Karpas-422 (cell line): ENCODE measurements at regions not wholly inside any gene's neighbourhood (a gene's known extent, or its start where the extent isn't known, plus 50 kb on each side); places are given as distances from the start of the nearest gene placed in this dataset.

Experiments used
- DNase-seq: peaks from one replicate; pipeline ENCODE4 v3.0.0-alpha.2; 2015
- H2AFZ ChIP-seq: fragments of 200-600 bp; sonication (generic); 2 replicates; pipeline ENCODE4 v1.6.1; 2014; ENCODE audit warnings: antibody characterized with exemption, low read length, mixed read lengths
- H3K27ac ChIP-seq: fragments of 200-600 bp; sonication (generic); 2 replicates; pipeline ENCODE4 v1.5.1; 2014; ENCODE audit warnings: mild to moderate bottlenecking, low read length, moderate library complexity
- H3K27me3 ChIP-seq: fragments of 200-600 bp; sonication (generic); 2 replicates; pipeline ENCODE4 v1.6.1; 2014; ENCODE audit warnings: low read length, mixed read lengths
- H3K36me3 ChIP-seq: fragments of 200-600 bp; sonication (generic); 2 replicates; pipeline ENCODE4 v1.6.1; 2014; ENCODE audit warnings: low read length, mixed read lengths; ENCODE audit not compliant: insufficient read depth
- H3K4me1 ChIP-seq: fragments of 200-600 bp; sonication (generic); 2 replicates; pipeline ENCODE4 v1.6.1; 2014; ENCODE audit warnings: mild to moderate bottlenecking, low read length, mixed read lengths
- H3K4me2 ChIP-seq: fragments of 200-600 bp; sonication (generic); 2 replicates; pipeline ENCODE4 v1.6.1; 2014; ENCODE audit warnings: low read length, low read depth, mild to moderate bottlenecking; ENCODE audit not compliant: poor library complexity, severe bottlenecking
- H3K4me3 ChIP-seq: fragments of 200-600 bp; sonication (generic); 2 replicates; pipeline ENCODE4 v1.5.1; 2014; ENCODE audit warnings: mild to moderate bottlenecking, antibody characterized with exemption, low read length, mixed read lengths
- H3K79me2 ChIP-seq: fragments of 200-600 bp; sonication (generic); 2 replicates; pipeline ENCODE4 v1.6.1; 2014; ENCODE audit warnings: mild to moderate bottlenecking, low read length, mixed read lengths
- H3K9ac ChIP-seq: fragments of 200-600 bp; sonication (generic); 2 replicates; pipeline ENCODE4 v1.6.0; 2014; ENCODE audit warnings: low read length
- H3K9me2 ChIP-seq: fragments of 200-600 bp; sonication (generic), shearing (Covaris generic); replicated peaks from 2 replicates; pipeline ENCODE4 v1.6.0; 2014; ENCODE audit warnings: mild to moderate bottlenecking, low read length, moderate library complexity; ENCODE audit not compliant: insufficient read depth
- H3K9me3 ChIP-seq: fragments of 300-700, 200-600 bp; sonication (generic); 2 replicates; pipeline ENCODE4 v1.6.1; 2014; ENCODE audit warnings: low read length, mixed read lengths
- H4K20me1 ChIP-seq: fragments of 200-600 bp; sonication (generic); 2 replicates; pipeline ENCODE4 v1.6.1; 2014; ENCODE audit warnings: mild to moderate bottlenecking, antibody characterized with exemption, low read length, low read depth; ENCODE audit not compliant: insufficient read depth

DNA sequence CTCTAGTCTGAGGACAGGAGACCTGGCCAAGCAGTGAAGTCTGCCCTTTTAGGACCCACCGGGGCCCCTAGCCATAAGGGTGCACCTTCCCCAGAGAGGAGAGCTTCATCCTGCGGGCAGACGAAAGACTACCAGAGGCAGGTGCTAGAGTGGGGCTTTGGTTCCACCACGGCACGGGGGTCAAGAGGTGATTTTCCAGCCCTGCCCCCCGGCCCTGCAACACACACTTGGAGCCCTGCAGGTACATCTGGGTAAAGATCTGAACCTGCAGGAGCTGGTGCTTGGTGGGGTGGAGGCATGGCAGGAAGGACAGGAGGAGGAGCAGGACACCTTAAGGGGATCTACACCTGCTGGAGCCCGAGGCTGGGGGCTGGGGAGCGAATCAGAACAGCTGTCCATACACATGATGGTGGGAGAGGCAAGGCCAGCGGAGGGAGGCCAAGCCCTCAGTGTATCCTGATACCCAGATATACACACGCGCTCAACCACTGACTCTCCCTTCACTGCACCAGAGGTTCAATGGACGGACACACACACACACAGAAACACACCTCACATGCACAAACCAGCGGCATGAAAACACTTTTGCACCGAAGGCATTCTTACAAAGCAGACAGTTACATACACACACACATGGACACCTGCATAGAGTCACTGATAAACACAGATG is 98.4 kb upstream of the MVB12B start:
- Histone ChIP-seq H3K4me2 (no peak overlapping the region), H3K27me3 (no peaks in the 10 kb centered on the region)

GRCh38 chr9:126228781-126229444 is 97.7 kb upstream of the MVB12B start:
- Histone ChIP-seq H3K4me3 (no peak overlapping the region), H3K9ac (no peak overlapping the region), H3K9me2 (no peaks in the 10 kb centered on the region), H3K27me3 (no peaks in the 10 kb centered on the region), H2AFZ (no peak overlapping the region), H3K9me3 (no peaks in the 10 kb centered on the region), H3K4me1 (no peaks in the 10 kb centered on the region), H3K79me2 (no peaks in the 10 kb centered on the region), H4K20me1 (no peaks in the 10 kb centered on the region), H3K4me2 (no peak overlapping the region), H3K27ac (no peak overlapping the region), H3K36me3 (no peaks in the 10 kb centered on the region)
- peak; percentile 87 for DNase-seq

More for the DNA sequence above, 98.4 kb upstream of the MVB12B start:
- Histone ChIP-seq H3K79me2 (no peaks in the 10 kb centered on the region), H3K9me2 (no peaks in the 10 kb centered on the region), H3K9ac (no peak overlapping the region), H3K4me3 (no peak overlapping the region), H4K20me1 (no peaks in the 10 kb centered on the region), H3K27ac (no peak overlapping the region), H3K9me3 (no peaks in the 10 kb centered on the region), H3K4me1 (no peaks in the 10 kb centered on the region), H3K36me3 (no peaks in the 10 kb centered on the region), H2AFZ (no peak overlapping the region)
- DNase-seq = no peak

DNA sequence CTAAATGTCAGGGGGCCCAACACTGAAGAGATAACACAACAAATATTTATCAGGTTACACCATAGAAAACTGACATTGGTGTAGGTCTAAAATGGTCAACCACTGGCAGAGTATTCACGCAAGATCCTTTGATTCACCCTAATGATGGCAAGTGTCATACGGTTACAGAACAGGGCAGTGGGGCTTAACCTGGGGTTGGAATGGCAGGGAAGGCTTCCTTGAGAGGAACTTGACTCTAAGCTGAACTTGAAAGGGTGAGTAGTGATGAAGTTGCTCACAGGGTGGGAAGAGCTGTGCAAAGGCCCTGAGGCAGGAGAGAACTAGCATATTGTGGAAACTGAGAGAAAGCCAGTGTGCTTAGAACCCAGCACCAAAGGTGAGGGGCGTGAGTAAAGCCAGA is 97.1 kb upstream of the MVB12B start:
- no peak for DNase-seq

DNA sequence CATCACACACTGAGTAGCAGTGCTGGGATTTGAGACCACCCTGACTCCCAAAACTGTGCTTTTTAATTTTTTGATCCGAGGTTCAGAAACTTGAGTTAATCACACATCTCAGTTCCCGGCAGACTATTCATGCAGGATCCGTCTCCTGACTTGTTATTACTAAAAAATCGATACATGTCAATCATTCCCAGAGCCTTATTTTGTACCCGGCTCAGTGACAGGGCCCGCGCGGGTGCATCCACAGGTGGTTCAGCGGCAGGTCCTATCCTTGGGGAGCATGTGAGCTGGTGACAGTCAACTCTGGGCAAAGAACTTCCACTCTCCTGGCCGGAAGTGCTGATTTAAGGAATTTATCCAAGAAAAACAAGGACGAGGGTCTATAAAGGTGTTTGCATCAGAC is 95.9 kb upstream of the MVB12B start:
- no peaks in the 10 kb centered on the region for H3K9me3 ChIP-seq
- H3K4me3 ChIP-seq = no peak overlapping the region
- H3K36me3 ChIP-seq = no peaks in the 10 kb centered on the region
- H4K20me1 ChIP-seq = no peaks in the 10 kb centered on the region
- no peak overlapping the region for H3K4me2 ChIP-seq
- no peak overlapping the region for H3K27ac ChIP-seq
- no peak overlapping the region for H3K9ac ChIP-seq
- H3K79me2 ChIP-seq = no peaks in the 10 kb centered on the region
- no peaks in the 10 kb centered on the region for H3K9me2 ChIP-seq
- H2AFZ ChIP-seq = no peak overlapping the region
- H3K27me3 ChIP-seq = no peaks in the 10 kb centered on the region
- no peak for DNase-seq
- H3K4me1 ChIP-seq = no peaks in the 10 kb centered on the region

More for the DNA sequence above, 97.1 kb upstream of the MVB12B start:
- Histone ChIP-seq H3K79me2 (no peaks in the 10 kb centered on the region), H3K4me1 (no peaks in the 10 kb centered on the region), H2AFZ (no peak overlapping the region), H4K20me1 (no peaks in the 10 kb centered on the region), H3K27me3 (no peaks in the 10 kb centered on the region), H3K9me2 (no peaks in the 10 kb centered on the region), H3K27ac (no peak overlapping the region), H3K9ac (no peak overlapping the region), H3K36me3 (no peaks in the 10 kb centered on the region), H3K4me2 (no peak overlapping the region), H3K9me3 (no peaks in the 10 kb centered on the region), H3K4me3 (no peak overlapping the region)

GRCh38 chr9:126232461-126232860 is 94.2 kb upstream of the MVB12B start:
- no peak overlapping the region for H2AFZ ChIP-seq
- H3K79me2 ChIP-seq = no peaks in the 10 kb centered on the region
- H3K36me3 ChIP-seq = no peaks in the 10 kb centered on the region
- H3K27ac ChIP-seq = no peak overlapping the region
- H3K27me3 ChIP-seq = no peaks in the 10 kb centered on the region
- no peaks in the 10 kb centered on the region for H4K20me1 ChIP-seq
- no peak for DNase-seq
- H3K4me1 ChIP-seq = no peaks in the 10 kb centered on the region
- no peak overlapping the region for H3K4me2 ChIP-seq
- H3K9me3 ChIP-seq = no peaks in the 10 kb centered on the region
- H3K9ac ChIP-seq = no peak overlapping the region
- no peak overlapping the region for H3K4me3 ChIP-seq
- no peaks in the 10 kb centered on the region for H3K9me2 ChIP-seq

DNA sequence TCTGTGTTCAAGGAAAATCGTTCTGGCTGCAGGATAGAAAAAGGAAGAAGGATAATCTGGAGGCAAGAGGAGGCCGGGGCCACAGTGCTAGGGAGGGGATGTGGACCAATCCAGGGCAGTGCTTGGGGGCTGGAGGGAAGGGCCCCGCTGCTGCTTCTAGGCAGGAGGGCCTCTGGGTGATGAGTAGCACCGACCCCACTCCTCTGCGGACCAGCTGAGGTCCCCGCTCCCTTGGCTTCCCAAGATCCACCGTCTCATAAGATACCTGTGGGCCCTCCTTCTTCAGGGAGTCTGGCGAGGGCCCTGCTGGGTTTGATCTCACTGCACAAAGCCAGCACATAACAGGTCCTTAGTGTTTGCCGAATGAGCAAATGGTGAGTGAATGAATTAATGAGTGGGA is 93.5 kb upstream of the MVB12B start:
- Histone ChIP-seq H3K4me2 (no peak overlapping the region), H3K9me3 (no peaks in the 10 kb centered on the region), H2AFZ (no peak overlapping the region), H3K79me2 (no peaks in the 10 kb centered on the region), H4K20me1 (no peaks in the 10 kb centered on the region), H3K36me3 (no peaks in the 10 kb centered on the region), H3K27me3 (no peaks in the 10 kb centered on the region), H3K9ac (no peak overlapping the region), H3K27ac (no peak overlapping the region), H3K4me3 (no peak overlapping the region), H3K9me2 (no peaks in the 10 kb centered on the region), H3K4me1 (no peaks in the 10 kb centered on the region)
- no peak for DNase-seq

DNA sequence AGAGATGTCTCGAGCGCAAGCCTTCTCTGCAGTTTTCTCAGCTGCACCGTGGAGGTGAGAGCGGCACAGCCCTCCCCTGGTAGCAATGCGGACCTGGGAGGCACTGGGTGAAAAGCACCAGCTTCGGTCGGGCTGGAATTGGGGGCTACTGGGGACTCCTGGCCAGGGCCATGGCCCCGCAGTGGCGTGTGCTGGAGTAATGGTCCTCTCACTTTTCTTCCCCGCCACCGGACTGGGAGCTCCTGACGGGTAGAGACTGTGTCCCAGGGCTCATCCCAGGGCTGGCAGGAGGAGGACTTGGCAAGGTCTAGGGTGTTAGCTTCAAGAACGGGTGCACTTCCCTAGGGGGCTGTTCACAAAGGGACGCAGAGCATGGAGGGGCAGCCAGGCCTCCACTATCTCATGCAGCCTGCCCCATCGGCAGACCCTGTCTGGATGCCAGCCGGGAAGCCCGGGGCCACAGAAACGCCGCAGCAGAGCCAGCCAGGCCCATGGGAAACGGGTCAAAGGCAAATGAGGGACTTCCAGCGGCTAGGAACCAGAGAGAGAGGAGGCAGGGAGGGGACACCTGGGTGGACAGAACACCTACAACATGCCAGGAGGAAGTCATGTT is 92.6 kb upstream of the MVB12B start:
- H3K9me3 ChIP-seq = no peaks in the 10 kb centered on the region
- H2AFZ ChIP-seq = no peak overlapping the region
- no peaks in the 10 kb centered on the region for H3K4me1 ChIP-seq
- no peaks in the 10 kb centered on the region for H3K9me2 ChIP-seq
- H3K9ac ChIP-seq = no peak overlapping the region
- no peak for DNase-seq
- H4K20me1 ChIP-seq = no peaks in the 10 kb centered on the region
- H3K4me3 ChIP-seq = no peak overlapping the region
- no peaks in the 10 kb centered on the region for H3K36me3 ChIP-seq
- H3K27ac ChIP-seq = no peak overlapping the region
- no peaks in the 10 kb centered on the region for H3K27me3 ChIP-seq
- no peak overlapping the region for H3K4me2 ChIP-seq
- H3K79me2 ChIP-seq = no peaks in the 10 kb centered on the region

- Histone ChIP-seq H3K27ac (no peak overlapping the region), H3K4me2 (no peak overlapping the region), H2AFZ (no peak overlapping the region), H3K4me3 (no peak overlapping the region), H3K36me3 (no peaks in the 10 kb centered on the region), H3K79me2 (no peaks in the 10 kb centered on the region), H3K4me1 (no peaks in the 10 kb centered on the region), H3K9me2 (no peaks in the 10 kb centered on the region), H3K9me3 (no peaks in the 10 kb centered on the region), H3K9ac (no peak overlapping the region), H4K20me1 (no peaks in the 10 kb centered on the region), H3K27me3 (no peaks in the 10 kb centered on the region)
- no peak for DNase-seq
Measured at GRCh38 chr9:126234681-126235335, 91.8 kb upstream of the MVB12B start.
